GM18505 (cell line): ENCODE measurements at regions not wholly inside any gene's neighbourhood (a gene's known extent, or its start where the extent isn't known, plus 50 kb on each side); places are given as distances from the start of the nearest gene placed in this dataset.

Experiments used
- ATAC-seq: cut with Tn5 transposase; IDR thresholded peaks from one replicate; pipeline ENCODE4 v1.9.1; 2021; ENCODE audit not compliant: unreplicated experiment
- POLR2A ChIP-seq: IDR thresholded peaks from 4 replicates; pipeline ENCODE4 v1.6.1; 2011; ENCODE audit warnings: borderline replicate concordance; ENCODE audit not compliant: insufficient read depth, insufficient read length; ENCODE audit errors: extremely low read depth

DNA sequence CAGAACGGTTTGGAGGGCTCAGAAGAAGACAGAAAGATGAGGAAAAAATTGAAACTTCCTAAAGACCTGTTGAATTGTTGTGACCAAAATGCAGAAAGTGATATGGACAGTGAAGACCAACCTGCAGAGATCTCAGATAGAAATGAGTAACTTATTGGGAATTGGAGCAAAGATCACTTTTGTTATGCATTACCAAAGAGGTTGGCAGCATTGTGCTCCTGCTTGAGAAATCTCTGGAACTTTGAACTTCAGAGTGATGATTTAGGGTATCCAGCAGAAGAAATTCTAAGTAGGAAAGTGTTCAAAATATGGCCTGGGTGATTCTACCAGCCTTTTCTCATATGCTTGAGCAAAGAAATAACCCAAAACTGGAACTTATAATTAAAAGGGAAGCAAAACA is 136.0 kb downstream of the GJA1 start:
- TF ChIP-seq POLR2A = no peak
- no peak for ATAC-seq

DNA sequence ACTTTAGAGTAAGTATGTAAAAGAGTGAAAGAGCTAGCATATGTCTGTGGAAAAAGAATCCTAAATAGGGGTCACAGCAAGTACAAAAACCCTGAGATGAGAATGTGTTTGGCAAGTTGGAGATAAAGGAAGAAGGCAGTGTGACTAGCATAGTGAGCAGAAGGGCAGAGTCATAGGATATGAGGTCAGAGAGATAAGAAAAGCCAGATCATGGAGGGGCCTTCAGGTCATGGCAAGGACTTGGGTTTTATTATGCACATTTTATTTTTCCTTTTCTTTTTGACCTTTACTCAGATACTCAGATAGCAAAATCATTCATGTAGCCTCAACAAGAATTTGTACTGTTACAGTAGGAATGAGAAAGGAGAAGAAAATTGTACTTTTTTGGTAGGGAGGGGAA is 138.0 kb downstream of the GJA1 start:
- no peak for TF ChIP-seq POLR2A
- no peak for ATAC-seq

DNA sequence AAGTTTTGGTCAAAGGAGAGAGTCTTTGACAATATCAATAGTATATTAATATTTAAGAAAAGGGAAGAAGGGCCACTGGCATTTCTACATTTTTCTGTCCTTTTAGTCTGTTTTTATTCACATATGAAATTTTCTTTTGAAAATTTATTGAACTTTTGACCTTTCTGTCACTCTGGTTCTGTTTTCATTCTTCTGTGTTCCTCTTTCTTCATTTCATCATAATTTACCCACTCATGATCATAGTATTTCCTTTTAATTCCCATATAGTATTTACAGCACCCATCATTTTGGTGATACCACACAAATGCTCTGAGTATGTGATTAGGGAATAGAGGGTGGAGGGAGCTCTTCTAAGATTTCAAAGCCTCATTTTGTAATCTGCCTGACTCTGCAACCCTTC is 142.8 kb downstream of the GJA1 start:
- TF ChIP-seq POLR2A = no peak

DNA sequence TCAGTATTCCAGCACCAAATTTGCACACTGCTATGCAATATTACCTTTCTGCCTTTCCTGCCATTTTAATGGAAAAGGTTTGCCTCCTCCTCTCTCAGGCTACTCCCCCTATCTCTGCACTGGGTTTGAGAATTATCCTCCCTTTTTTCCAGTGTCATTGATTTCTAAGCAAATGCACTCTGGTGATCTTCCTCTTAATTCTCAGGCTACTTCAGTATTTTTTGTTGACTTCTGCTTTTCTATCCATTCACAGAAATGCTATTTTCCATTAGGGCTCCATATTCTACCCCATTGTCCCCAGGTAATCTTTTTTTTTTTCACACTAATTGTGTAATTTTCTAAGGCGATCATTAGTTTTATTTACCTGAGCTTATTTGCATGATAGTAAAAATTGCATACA is 144.0 kb downstream of the GJA1 start:
- ATAC-seq = no peak
- no peak for TF ChIP-seq POLR2A

More for the DNA sequence above, 142.8 kb downstream of the GJA1 start:
- no peak for ATAC-seq

GRCh38 chr6:121581327-121581726 is 145.9 kb downstream of the GJA1 start:
- no peak for ATAC-seq
- TF ChIP-seq POLR2A = no peak

DNA sequence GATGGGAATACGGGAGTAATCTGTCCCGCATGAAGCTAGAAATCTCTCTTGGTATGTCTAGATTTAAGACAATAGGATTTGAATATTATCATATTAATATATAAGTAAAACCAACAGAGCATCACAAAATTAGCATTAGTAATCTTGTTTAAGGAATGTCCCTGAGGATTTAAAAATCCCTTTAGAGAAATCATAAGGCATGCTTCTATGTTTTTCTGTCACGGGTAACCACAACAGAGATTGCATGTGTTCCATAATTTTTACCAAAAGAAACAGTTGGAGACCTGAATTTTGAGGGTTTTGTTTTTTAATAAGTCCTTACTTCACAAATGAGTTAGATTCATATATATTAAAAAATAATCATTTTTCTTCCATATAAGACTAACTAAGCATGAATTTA is 146.8 kb downstream of the GJA1 start:
- no peak for ATAC-seq

DNA sequence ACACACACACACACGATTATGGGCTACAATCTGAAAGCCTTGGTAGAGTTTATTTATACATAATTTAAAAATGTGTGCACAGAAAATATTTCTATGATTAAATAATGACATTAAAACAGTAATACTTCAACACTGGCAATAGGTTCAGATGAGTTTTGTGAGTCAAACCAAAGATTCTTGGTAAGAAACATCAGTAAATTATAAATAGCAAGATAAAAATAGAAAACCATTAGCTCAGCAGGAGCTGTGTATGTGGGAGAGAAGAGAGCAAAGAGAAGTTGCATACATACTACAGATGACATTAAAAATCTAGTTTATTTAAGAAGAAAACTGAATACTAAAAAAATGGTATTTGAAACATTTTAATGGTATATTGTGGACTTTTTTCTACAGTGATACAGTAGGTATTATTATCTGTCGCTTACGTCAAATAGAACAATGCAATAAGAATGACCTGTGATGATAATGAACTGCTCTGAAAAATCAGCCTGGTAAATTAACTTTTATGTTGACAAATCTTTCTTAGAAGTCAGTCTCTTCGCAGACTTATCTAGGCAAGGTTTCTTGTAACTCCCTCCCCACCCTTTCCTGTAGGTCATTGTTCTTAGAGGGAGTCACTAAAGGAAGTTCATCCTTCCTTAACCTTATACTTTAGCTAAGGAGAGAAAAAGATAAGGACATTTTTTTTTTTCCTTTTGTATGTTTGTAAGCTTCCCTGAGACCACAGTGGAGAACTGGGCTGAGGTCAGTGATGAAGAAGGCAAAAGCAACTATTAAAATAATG is 149.3 kb downstream of the GJA1 start:
- no peak for TF ChIP-seq POLR2A
- no peak for ATAC-seq

More for the DNA sequence above, 146.8 kb downstream of the GJA1 start:
- TF ChIP-seq POLR2A = no peak

DNA sequence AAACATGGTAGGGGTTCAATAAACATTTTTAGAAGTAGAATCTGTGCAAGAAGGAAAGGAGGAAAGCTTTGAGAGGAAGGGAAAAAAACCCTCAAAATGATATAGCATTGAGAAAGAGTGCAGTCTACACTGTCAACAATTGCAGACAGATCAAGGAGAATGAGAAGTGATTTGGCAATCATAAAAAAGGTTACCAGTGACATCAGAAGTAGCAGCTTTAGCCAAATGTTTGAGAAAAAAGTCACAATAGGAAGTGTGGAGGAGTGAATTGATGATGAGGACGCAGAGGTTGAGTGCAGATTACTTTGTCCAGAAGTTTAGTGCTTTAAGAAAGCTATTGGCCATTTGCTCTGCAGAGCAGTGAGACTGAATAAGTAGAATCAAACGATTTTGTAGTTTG is 155.0 kb downstream of the GJA1 start:
- ATAC-seq = no peak
- no peak for TF ChIP-seq POLR2A

DNA sequence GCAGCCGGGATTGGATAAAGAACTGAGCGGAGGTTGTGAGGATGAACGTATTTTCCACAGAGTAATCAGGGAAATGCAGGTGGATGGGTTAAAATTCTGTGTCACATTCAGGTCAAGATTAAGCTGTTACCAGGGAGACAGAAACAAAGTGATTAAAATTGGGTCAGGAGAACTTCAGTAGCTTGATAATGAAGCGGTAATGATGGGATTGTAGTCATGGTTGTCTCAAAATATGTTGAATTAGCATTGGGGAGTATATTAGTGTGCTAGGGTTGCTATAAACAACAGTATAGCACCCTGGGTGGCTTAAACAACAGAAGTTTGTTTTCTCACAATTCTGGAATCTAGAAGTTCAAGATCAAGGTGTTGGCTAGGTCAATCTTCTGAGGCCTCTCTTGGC is 155.5 kb downstream of the GJA1 start:
- ATAC-seq = no peak
- TF ChIP-seq POLR2A = no peak

DNA sequence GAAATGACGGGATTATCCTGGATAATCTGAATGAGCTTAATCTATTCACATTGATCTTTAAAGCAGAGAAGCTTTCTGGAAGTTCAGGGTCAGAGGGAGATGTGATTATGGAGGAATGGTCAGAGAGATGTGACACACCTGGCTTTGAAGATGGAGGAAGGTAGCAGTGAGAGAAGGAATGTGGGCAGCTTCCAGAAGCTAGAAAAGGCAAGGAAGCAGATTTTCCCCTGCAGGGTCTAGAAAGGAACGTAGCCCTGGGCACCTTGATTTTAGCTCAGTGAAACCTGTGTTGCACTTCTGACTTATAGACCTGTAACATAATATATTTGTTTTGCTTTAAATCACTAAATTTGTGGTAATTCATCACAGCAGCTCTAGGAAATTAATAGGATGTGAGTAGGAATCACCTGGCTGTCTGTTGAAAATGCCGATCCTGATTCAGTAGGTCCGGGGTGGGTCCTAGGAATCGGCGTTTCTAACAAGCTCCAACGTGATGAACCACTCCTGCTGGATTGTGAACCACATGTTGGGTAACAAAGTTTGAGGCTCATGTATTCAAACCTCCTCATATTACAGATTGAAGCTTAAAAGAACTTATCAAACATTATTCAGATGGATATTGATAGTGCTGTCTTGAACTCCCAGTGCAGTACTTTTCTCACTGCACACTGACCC is 157.0 kb downstream of the GJA1 start:
- TF ChIP-seq POLR2A = no peak
- no peak for ATAC-seq

- no peak for ATAC-seq
- TF ChIP-seq POLR2A = no peak
Observed at GRCh38 chr6:121593011-121593641, 157.7 kb downstream of the GJA1 start.

DNA sequence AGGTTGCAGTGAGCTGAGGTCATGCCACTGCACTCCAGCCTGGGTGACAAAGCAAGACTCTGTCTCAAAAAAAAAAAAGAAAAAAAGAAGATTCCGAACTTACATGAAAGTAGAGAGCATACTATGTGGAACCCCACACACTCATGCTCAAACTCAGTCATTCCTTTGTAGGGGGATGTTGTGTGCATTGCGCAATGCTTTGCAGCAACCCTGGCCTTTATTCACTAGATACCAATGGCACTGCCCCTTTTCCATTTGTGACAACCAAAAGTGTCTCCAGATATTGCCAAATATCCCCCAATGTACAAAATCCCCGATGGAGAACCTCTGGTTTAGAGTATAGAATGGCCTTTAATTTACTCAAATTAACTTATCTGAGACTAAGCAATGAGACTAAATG is 158.6 kb downstream of the GJA1 start:
- TF ChIP-seq POLR2A = no peak

DNA sequence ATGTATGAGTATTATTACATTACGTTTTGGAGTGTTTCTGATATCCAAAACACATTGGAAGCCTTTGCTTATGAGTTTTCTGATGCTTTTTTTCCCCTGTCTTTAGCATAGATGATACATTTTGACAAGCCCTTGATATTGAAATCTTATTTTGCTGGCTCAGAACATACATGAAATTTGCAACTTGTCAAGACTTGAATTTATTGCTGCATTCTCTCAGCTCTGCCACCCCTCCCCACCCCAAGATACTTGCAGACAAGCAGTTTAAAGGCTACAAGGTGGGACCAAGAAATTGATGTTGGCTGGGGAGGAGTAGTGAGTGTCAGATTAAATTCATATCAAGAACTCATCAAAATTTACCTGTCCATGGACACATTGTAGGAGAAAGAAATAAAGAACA is 160.2 kb downstream of the GJA1 start:
- no peak for ATAC-seq
- no peak for TF ChIP-seq POLR2A

More for the DNA sequence above, 158.6 kb downstream of the GJA1 start:
- no peak for ATAC-seq

- no peak for TF ChIP-seq POLR2A
- no peak for ATAC-seq
Observed at GRCh38 chr6:121596441-121596840, 161.0 kb downstream of the GJA1 start.
